ENCODE measurements at regions not wholly inside any gene's neighbourhood (a gene's known extent, or its start where the extent isn't known, plus 50 kb on each side); places are given as distances from the start of the nearest gene placed in this dataset.

DNA sequence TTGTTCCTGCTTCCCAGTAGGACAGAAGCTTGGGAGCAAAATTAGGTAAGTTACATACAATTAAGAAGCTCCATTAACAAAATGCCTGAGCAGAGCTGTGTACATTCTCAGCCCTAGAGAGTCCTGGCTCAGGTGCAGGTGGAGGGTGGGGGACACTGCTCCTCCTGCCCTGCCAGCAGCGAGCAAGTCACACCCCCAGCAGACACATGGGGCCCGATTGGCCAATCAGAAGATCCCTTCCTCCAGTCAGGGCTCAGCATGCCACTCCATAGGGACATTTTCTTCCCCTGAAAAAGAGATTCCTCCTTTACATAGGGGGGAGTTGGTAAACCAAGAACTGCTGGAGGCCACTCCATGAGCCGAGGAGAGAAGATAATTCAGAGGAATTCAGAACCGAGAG, 62.1 kb downstream of the PLXNA1 start:
- TF ChIP-seq EZH2 (IDR thresholded peaks at IDR 0.05; ENCODE audit: low read length, missing control alignments) (no peak), CTCF (conservative IDR thresholded peaks at IDR 0.05 in 1 of 2, IDR thresholded peaks at IDR 0.05 in 1 of 2; ENCODE audit: low read depth in 1 of 2, low read length in 2 of 2) (no peak)

All from fibroblast of lung (primary cell).